Activated T-cell treated with anti-CD3 and anti-CD28 coated beads, Interleukin-2, amount 50 U/mL, for 72 hours (primary cell): ENCODE measurements at regions not wholly inside any gene's neighbourhood (a gene's known extent, or its start where the extent isn't known, plus 50 kb on each side); places are given as distances from the start of the nearest gene placed in this dataset.

Experiments
- ATAC-seq, 2 donors: fragments of 150-1000 bp; cut with Tn5 transposase; replicated peaks in 1 of 2; 2 replicates each; pipeline ENCODE4 v1.10.0; 2021; ENCODE audit warnings: moderate library complexity in 2 of 2, mild to moderate bottlenecking in 1 of 2
- DNase-seq, 2 donors: peaks; one replicate each; pipeline ENCODE4 v3.0.0; 2021 to 2022; ENCODE audit warnings: mixed read lengths in 1 of 2
- H3K27ac Mint-ChIP-seq: one replicate; pipeline ENCODE4 v1.8.0; 2022; ENCODE audit warnings: mild to moderate bottlenecking, moderate library complexity, mixed read lengths
- H3K27me3 Mint-ChIP-seq: one replicate; pipeline ENCODE4 v1.8.0; 2022; ENCODE audit warnings: low read depth, mixed read lengths
- H3K36me3 Mint-ChIP-seq, 2 donors: one replicate each; pipeline ENCODE4 v1.8.0; 2022; ENCODE audit warnings: mixed read lengths in 2 of 2, mild to moderate bottlenecking in 1 of 2; ENCODE audit not compliant: insufficient read depth in 2 of 2
- H3K4me1 Mint-ChIP-seq: one replicate; pipeline ENCODE4 v1.8.0; 2022; ENCODE audit warnings: low read depth, mixed read lengths
- H3K4me3 Mint-ChIP-seq, 2 donors: one replicate each; pipeline ENCODE4 v1.8.0; 2022; ENCODE audit warnings: mild to moderate bottlenecking in 2 of 2, mixed read lengths in 2 of 2, moderate library complexity in 2 of 2
- H3K9me3 Mint-ChIP-seq, 2 donors: one replicate each; pipeline ENCODE4 v1.8.0; 2022; ENCODE audit warnings: mixed read lengths in 2 of 2

- Mint-ChIP-seq H3K9me3 (peaks cover 0 to 2% of the 10 kb centered on the region in 2 donors), H3K4me1 (peaks cover 6% of the 10 kb centered on the region), H3K4me3 (no peak overlapping the region), H3K27me3 (no peaks in the 10 kb centered on the region), H3K27ac (no peak overlapping the region), H3K36me3 (no peaks in the 10 kb centered on the region)
- ATAC-seq: no peak
- DNase-seq: no peak
Measured at GRCh38 chr13:104831831-104832230, 1703.6 kb downstream of the EFNB2 start.

- Mint-ChIP-seq H3K27ac (no peak overlapping the region), H3K36me3 (no peaks in the 10 kb centered on the region), H3K4me1 (no peaks in the 10 kb centered on the region), H3K27me3 (no peaks in the 10 kb centered on the region), H3K9me3 (peaks cover 3% of the 10 kb centered on the region in 2 donors), H3K4me3 (no peak overlapping the region)
- DNase-seq (no peak), ATAC-seq (no peak)
Measured at GRCh38 chr13:104823709-104824108, 1711.8 kb downstream of the EFNB2 start.

- Mint-ChIP-seq H3K27ac (no peak overlapping the region), H3K9me3 (peaks cover 3% of the 10 kb centered on the region in 2 donors), H3K4me1 (no peaks in the 10 kb centered on the region), H3K27me3 (no peaks in the 10 kb centered on the region), H3K4me3 (no peak overlapping the region), H3K36me3 (no peaks in the 10 kb centered on the region)
- DNase-seq (no peak), ATAC-seq (no peak)
Measured at GRCh38 chr13:104823071-104823470, 1712.4 kb downstream of the EFNB2 start.

- Mint-ChIP-seq H3K9me3 (peaks cover 1 to 5% of the 10 kb centered on the region in 2 donors), H3K4me1 (no peaks in the 10 kb centered on the region), H3K36me3 (no peaks in the 10 kb centered on the region), H3K27ac (no peak overlapping the region), H3K27me3 (no peaks in the 10 kb centered on the region), H3K4me3 (no peak overlapping the region)
- DNase-seq: no peak
- ATAC-seq: no peak
Measured at GRCh38 chr13:104817271-104817670, 1718.2 kb downstream of the EFNB2 start.

- no peak overlapping the region for H3K4me3 Mint-ChIP-seq
- no peak overlapping the region for H3K27ac Mint-ChIP-seq
- DNase-seq: no peak
- H3K27me3 Mint-ChIP-seq: no peaks in the 10 kb centered on the region
- no peaks in the 10 kb centered on the region for H3K36me3 Mint-ChIP-seq
- ATAC-seq: no peak
- peaks cover 1 to 5% of the 10 kb centered on the region in 2 donors for H3K9me3 Mint-ChIP-seq
- no peaks in the 10 kb centered on the region for H3K4me1 Mint-ChIP-seq
Measured at GRCh38 chr13:104816726-104817125, 1718.7 kb downstream of the EFNB2 start.

- no peak for ATAC-seq
- H3K27me3 Mint-ChIP-seq: no peaks in the 10 kb centered on the region
- DNase-seq: peak in 1 of 2 donors; percentile 1
Measured at GRCh38 chr13:104810242-104810641, 1725.2 kb downstream of the EFNB2 start.

GRCh38 chr13:104809483-104809882 lies 1726.0 kb downstream of the EFNB2 start:
- H3K9me3 Mint-ChIP-seq: peaks cover 1 to 4% of the 10 kb centered on the region in 2 donors
- H3K4me1 Mint-ChIP-seq: peaks cover 7% of the 10 kb centered on the region
- H3K36me3 Mint-ChIP-seq: no peaks in the 10 kb centered on the region
- DNase-seq: no peak
- H3K27me3 Mint-ChIP-seq: no peaks in the 10 kb centered on the region
- ATAC-seq: no peak
- no peak overlapping the region for H3K4me3 Mint-ChIP-seq
- H3K27ac Mint-ChIP-seq: no peak overlapping the region

More at GRCh38 chr13:104810242-104810641, 1725.2 kb downstream of the EFNB2 start:
- Mint-ChIP-seq H3K9me3 (peaks cover 1 to 7% of the 10 kb centered on the region in 2 donors), H3K4me1 (peaks cover 7% of the 10 kb centered on the region), H3K36me3 (no peaks in the 10 kb centered on the region), H3K27ac (no peak overlapping the region), H3K4me3 (no peak overlapping the region)

GRCh38 chr13:104805346-104805745 lies 1730.1 kb downstream of the EFNB2 start:
- H3K4me3 Mint-ChIP-seq: no peak overlapping the region
- H3K27ac Mint-ChIP-seq: no peak overlapping the region
- H3K9me3 Mint-ChIP-seq: peaks cover 0 to 2% of the 10 kb centered on the region in 2 donors
- DNase-seq (no peak), ATAC-seq (no peak)
- H3K4me1 Mint-ChIP-seq: peaks cover 6% of the 10 kb centered on the region
- H3K27me3 Mint-ChIP-seq: no peaks in the 10 kb centered on the region
- no peaks in the 10 kb centered on the region for H3K36me3 Mint-ChIP-seq

- no peaks in the 10 kb centered on the region for H3K27me3 Mint-ChIP-seq
Measured at GRCh38 chr13:104799152-104799551, 1732.9 kb upstream of the SLC10A2 start.

GRCh38 chr13:104798486-104798885 lies 1732.3 kb upstream of the SLC10A2 start:
- ATAC-seq: no peak
- Mint-ChIP-seq H3K27ac (no peak overlapping the region), H3K4me3 (no peak overlapping the region), H3K36me3 (no peaks in the 10 kb centered on the region), H3K9me3 (no peaks in the 10 kb centered on the region), H3K27me3 (no peaks in the 10 kb centered on the region), H3K4me1 (no peaks in the 10 kb centered on the region)
- no peak for DNase-seq

More at GRCh38 chr13:104799152-104799551, 1732.9 kb upstream of the SLC10A2 start:
- ATAC-seq (no peak), DNase-seq (no peak)
- Mint-ChIP-seq H3K4me3 (no peak overlapping the region), H3K4me1 (no peaks in the 10 kb centered on the region), H3K9me3 (no peaks in the 10 kb centered on the region), H3K36me3 (no peaks in the 10 kb centered on the region), H3K27ac (no peak overlapping the region)

- DNase-seq: no peak
- Mint-ChIP-seq H3K4me1 (no peaks in the 10 kb centered on the region), H3K27ac (no peak overlapping the region), H3K4me3 (no peak overlapping the region), H3K36me3 (no peaks in the 10 kb centered on the region), H3K9me3 (no peaks in the 10 kb centered on the region), H3K27me3 (no peaks in the 10 kb centered on the region)
- ATAC-seq: no peak
Measured at GRCh38 chr13:104796581-104796980, 1730.4 kb upstream of the SLC10A2 start.

- Mint-ChIP-seq H3K36me3 (no peaks in the 10 kb centered on the region), H3K4me3 (no peak overlapping the region), H3K9me3 (no peaks in the 10 kb centered on the region), H3K4me1 (no peaks in the 10 kb centered on the region), H3K27me3 (no peaks in the 10 kb centered on the region), H3K27ac (no peak overlapping the region)
- DNase-seq: no peak
- ATAC-seq: no peak
Measured at GRCh38 chr13:104785952-104786351, 1719.7 kb upstream of the SLC10A2 start.

GRCh38 chr13:104784891-104785290 lies 1718.7 kb upstream of the SLC10A2 start:
- H3K4me3 Mint-ChIP-seq: no peak overlapping the region
- H3K9me3 Mint-ChIP-seq: peaks cover 0 to 2% of the 10 kb centered on the region in 2 donors
- H3K27me3 Mint-ChIP-seq: no peaks in the 10 kb centered on the region
- no peak for DNase-seq
- H3K4me1 Mint-ChIP-seq: no peaks in the 10 kb centered on the region
- no peak for ATAC-seq
- H3K27ac Mint-ChIP-seq: no peak overlapping the region
- no peaks in the 10 kb centered on the region for H3K36me3 Mint-ChIP-seq

- DNase-seq (no peak), ATAC-seq (no peak)
- H3K9me3 Mint-ChIP-seq: peaks cover 0 to 2% of the 10 kb centered on the region in 2 donors
- no peaks in the 10 kb centered on the region for H3K27me3 Mint-ChIP-seq
- no peaks in the 10 kb centered on the region for H3K4me1 Mint-ChIP-seq
- no peak overlapping the region for H3K27ac Mint-ChIP-seq
- no peaks in the 10 kb centered on the region for H3K36me3 Mint-ChIP-seq
- no peak overlapping the region for H3K4me3 Mint-ChIP-seq
Measured at GRCh38 chr13:104782741-104783140, 1716.5 kb upstream of the SLC10A2 start.
